IPS DF 19.7 (cell line): ENCODE measurements at regions not wholly inside any gene's neighbourhood (a gene's known extent, or its start where the extent isn't known, plus 50 kb on each side); places are given as distances from the start of the nearest gene placed in this dataset.

Experiments
- DNase-seq: peaks from one replicate; pipeline ENCODE4 v3.0.0-alpha.2; 2013; ENCODE audit warnings: low read depth, low spot score

GRCh38 chr15:97162805-97163495 lies 797.6 kb upstream of the ARRDC4 start:
- no peak for DNase-seq

DNA sequence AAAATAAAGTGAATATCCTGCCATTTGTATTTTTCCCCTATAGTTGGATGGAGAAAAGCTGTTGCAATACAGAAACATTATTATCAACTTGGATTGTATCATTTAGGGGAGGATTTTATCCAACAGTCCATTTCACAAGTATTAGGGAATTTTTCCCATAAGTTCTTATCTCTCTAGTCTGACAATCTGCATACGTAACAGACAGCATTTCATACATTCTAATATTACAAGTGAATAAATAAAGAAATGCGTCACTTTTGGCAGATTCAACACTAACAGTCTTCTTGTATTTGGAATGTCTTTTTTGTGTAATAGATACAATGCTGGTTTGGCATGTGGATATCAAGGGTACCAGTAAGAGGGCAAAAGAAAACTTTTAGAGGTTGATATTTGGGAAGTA lies 795.3 kb upstream of the ARRDC4 start:
- no peak for DNase-seq

GRCh38 chr15:97168704-97169475 lies 791.6 kb upstream of the ARRDC4 start:
- DNase-seq = no peak

DNA sequence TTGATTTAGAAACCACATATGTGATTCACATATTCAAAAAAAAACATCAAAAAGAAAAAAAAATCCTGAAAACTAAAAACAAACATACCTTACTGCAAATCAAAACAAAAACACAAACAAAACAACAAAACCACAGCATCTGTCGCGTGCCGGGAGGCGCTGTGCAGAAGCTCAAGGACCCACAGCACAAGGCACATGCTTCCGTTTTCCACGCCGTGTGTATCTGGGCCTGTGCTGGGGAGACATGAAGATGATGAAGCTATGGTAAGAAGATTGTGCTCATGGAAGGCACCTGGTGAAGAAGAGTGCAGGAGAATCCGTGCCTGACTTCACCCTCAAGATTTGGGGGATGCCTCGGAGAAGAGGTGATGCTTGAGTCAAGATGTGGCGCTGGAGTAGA lies 788.9 kb upstream of the ARRDC4 start:
- DNase-seq = no peak

DNA sequence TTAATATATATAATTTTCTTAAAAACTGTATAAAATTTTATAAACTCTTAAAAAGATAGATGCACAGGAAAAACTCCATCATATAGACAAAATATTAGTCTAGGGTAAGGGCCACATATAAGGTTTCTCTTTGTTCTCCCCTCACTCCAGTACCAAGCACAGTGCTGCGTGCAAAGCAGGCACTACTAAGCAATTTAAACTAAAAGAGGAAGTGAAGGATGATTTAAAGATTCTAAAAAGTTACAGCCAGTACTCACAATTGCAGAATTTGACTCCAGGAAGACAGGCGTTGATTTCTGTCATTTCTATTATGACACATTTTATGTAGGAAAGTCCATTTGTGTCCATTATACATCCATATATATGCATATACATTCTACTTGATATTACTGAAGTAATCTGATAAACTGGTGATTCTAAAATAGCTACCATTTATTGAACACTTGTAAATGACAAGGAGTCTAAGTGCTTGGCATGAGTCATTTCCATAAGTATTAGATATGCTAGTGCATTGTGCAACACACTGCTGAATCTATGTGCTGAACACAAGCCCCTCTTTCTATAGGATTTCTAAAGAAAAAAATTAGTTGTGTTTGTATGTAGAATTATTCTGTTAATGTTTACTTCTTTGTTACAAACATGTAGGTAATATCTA lies 785.5 kb upstream of the ARRDC4 start:
- no peak for DNase-seq

DNA sequence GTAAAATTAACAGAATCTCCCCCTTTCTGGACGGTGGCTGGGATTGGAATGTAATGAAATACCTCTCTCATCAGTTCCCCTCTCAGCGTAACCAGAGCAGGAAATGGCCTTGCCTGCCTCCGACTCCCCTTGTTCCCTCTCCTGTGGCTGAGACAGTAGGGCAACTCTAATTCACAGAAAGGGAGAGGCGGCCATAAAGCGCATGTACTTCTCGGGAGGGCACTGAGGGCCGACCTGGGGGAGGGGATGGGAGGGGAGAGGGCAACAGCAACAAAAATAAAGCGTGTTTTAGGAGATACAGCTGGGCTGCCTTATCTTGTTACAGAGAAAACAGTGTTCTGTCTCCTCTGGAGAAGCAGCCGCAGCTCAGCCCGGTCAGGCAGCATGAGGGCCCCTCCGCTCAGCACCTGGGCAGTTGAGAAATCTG lies 783.3 kb upstream of the ARRDC4 start:
- no peak for DNase-seq

DNA sequence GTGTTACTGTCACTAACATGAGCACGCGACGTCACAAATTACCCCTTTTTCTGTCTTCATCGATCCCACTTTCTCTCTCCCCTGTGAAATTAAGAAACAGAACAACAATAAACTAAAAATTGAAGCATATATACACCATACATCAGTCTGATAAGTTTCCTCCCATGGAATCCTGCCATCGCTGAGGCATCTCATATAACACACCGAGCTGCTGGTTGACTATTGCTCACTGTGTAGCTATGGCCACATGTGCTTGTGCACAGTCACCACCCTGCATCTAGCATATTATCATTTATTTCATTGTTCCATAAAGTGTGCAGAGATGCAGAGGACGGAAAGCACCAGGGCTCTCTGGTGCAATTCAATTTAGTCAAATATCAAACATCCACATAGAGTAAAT lies 777.9 kb upstream of the ARRDC4 start:
- DNase-seq = no peak

- no peak for DNase-seq
These were observed 771.2 kb upstream of the ARRDC4 start for GRCh38 chr15:97189162-97189780.

DNA sequence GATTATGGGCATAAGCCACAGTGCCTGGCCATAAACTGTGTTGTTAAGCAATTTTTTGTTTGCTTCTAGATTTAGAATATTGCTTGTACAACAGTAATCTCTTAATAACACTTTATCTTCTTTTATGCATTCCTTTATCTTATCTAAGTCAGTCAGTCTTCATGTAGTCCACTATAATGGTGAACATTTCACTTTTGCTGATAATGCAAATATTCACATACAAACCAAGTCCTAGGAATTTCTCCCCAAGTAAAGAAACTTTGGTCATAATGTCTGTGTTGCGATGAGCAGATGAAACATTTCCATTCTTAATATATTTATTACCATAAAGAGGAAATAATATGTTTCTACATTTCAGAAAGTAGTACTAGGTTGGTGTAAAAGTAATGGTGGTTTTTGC lies 765.8 kb upstream of the ARRDC4 start:
- no peak for DNase-seq

GRCh38 chr15:97196048-97197014 lies 764.2 kb upstream of the ARRDC4 start:
- DNase-seq = no peak

DNA sequence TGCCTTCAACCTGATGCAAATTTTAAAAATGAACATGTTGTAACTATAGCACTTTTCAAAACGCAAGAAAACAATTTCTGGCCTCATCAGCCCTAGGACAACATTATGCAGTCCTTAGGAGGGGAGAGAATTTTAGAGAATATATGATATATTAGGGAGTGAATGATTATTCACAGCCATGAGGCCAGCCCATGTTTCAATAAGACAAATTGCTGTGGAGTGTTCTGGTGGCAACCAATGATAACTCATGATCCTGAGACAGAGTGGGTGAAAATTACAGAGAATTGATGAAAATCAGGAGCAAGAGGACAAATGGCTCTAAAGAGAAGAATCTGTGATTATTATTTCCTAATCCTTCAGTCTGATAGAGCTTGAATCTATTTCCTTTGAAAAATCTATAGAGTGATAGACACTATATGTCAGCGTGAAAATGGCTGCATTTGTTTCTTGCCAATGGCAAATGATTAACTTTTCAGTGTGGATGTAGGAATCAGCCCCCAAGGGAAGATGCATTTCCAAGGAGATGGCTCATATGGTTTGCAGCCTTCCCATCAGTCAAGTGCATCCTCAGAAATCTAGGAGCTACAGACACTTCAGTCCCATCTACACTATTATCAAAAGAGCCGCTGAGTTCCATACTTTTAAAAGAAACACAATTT lies 761.0 kb upstream of the ARRDC4 start:
- DNase-seq = no peak

GRCh38 chr15:97200161-97200560 lies 760.3 kb upstream of the ARRDC4 start:
- DNase-seq = no peak

- no peak for DNase-seq
These were observed 750.2 kb upstream of the ARRDC4 start for GRCh38 chr15:97210277-97210676.

DNA sequence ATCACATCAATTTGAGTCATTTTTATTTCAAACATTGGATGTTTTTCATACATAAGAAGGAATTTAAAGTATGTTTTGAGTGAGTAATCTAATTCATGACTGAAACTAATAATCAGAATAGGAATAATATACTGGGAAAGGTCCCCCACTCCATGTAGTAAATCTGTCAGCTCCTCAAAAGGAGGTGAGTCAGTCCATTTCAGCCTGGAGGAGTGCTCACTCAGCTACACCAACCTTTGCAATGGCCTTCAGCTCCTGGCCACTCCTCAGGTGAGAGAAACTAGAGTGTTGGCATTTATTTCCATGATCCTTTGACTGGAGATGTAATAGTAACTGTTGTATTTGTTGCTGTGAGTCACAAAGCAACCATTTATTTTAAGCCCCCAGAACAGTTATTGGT lies 744.9 kb upstream of the ARRDC4 start:
- no peak for DNase-seq

- DNase-seq = no peak
These were observed 736.3 kb upstream of the ARRDC4 start for GRCh38 chr15:97224191-97224641.

DNA sequence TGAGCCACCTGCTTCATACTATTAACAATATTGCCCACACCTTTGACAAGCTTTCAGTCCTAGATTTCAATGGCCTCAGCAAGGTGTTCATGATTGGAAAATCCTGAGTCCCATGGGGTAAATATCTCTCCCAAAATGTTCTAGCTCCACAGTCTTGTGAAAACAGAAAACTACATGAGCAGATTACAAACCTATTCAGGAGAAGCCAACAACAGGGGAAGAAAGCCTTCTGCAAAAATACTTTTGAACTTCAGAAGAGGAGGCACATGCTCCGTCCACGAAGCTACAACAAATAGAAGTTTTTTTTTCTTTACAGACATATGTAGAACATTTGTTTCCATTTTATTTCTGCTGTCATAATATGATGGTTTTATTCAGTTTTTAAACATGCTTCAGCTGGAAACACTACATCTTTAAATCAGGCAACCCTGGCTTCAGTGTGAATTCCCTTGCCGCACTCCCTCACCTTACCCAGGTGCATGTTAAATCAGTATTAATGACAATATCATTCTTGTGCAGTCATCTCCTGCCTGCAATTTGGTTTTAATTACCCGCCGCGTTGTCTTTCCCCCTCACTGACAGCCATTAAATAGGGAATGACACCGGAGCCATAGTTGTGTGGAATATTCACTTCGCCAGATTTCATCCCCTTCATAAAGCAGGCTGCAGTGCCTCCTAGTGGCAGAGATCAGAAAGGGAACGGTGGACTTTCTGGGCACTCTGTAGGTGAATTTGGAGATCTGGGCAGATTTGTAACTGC lies 725.5 kb upstream of the ARRDC4 start:
- DNase-seq = peak; percentile 1

GRCh38 chr15:97235611-97235985 lies 724.9 kb upstream of the ARRDC4 start:
- no peak for DNase-seq

DNA sequence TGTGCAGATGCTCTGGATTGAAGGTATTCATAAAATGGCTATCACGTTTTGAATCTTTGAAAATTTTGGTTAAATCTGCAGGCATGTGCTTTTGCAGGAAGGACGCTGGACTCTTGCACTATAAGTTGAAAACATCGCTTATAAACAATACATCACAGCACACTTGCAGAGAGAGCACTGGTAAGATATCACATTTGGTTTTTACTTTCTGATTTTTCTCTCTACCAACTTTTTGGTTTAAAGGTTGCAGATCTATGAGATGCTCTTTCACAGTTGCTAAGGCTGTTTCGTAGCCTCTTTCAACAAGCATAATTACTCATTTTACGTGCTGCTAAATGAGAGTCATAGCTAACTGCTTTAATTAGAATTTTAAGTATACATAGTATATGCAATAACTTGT lies 724.4 kb upstream of the ARRDC4 start:
- DNase-seq = no peak

DNA sequence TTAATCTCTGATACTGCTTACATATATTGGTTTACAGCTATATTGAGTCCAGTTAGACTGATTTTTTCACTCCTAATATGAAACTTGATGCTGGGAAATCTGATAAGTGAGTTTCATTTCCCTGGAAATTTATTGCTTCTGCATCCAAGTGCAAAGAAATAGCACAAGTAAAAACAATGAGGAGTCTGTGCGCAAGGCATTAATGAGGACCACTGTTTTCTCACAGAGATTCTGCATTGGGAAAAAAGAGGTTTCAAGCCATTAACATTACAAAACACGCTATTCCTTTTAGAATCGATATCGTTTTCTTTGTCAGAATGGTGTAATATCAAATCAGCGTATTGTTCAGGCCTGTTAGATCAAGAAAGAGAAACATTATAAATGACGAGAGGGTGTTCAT lies 723.3 kb upstream of the ARRDC4 start:
- DNase-seq = no peak

DNA sequence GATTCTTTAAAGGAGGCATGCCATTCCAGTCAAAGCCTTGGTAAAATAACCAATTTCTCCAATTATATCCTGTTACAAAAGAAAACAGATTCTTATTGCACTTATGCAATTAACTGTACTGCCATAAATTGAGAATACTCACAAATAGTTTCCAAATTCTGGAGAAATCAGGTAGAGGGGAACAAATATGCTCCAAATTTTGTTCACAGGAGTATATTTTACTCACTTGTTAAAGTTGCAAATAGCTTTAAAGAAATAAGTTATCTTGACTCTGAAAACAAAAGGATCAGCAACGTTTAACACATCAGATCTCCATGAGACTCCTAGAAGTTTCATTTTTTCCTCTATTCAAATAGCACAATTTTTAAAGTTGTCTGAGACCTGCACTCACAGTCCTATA lies 712.1 kb upstream of the ARRDC4 start:
- DNase-seq = no peak
